ENCODE measurements at regions not wholly inside any gene's neighbourhood (a gene's known extent, or its start where the extent isn't known, plus 50 kb on each side); places are given as distances from the start of the nearest gene placed in this dataset.

- TF ChIP-seq CTCF (IDR thresholded peaks at IDR 0.05; ENCODE audit: insufficient read depth in 1 of 2, low read depth in 1 of 2, low read length in 1 of 2, severe bottlenecking in 1 of 2, unreplicated experiment in 1 of 2) = no peak
- H3K4me3 Mint-ChIP-seq (ENCODE audit: unreplicated experiment) = no peak overlapping the region
- H3K27me3 Mint-ChIP-seq (ENCODE audit: insufficient read depth, unreplicated experiment) = no peaks in the 10 kb centered on the region
- no peaks in the 10 kb centered on the region for H3K36me3 Mint-ChIP-seq (ENCODE audit: insufficient read depth, unreplicated experiment)
- ChIA-PET CTCF (no interaction called here), POLR2A (no interaction called here)
- no peaks in the 10 kb centered on the region for H3K4me1 Mint-ChIP-seq (ENCODE audit: low read depth, unreplicated experiment)
- H3K27ac Mint-ChIP-seq (ENCODE audit: unreplicated experiment) = no peak overlapping the region
- intact Hi-C loops (cut with micrococcal nuclease; ENCODE audit: unreplicated experiment) = no loop called here
- BruUV-seq (replicated peaks) = no TSS peak
- Histone ChIP-seq H3K36me3 (ENCODE audit: control insufficient read depth, insufficient read depth, low read length) (no peaks in the 10 kb centered on the region), H3K9me3 (peaks cover 6% of the 10 kb centered on the region; the same call in 1 of the 2 replicates), H3K4me3 (ENCODE audit: low read depth, low read length) (no peak overlapping the region), H3K27me3 (replicated peaks; ENCODE audit: control insufficient read depth, insufficient read depth, low read length) (no peaks in the 10 kb centered on the region), H3K4me1 (no peaks in the 10 kb centered on the region)
- no peak for DNase-seq
- H3K9me3 Mint-ChIP-seq (ENCODE audit: unreplicated experiment) = peaks cover 11% of the 10 kb centered on the region
Measured at GRCh38 chr11:107172996-107173395, 154.7 kb upstream of the GUCY1A2 start.

GRCh38 chr11:107157809-107158187 lies 139.5 kb upstream of the GUCY1A2 start:
- Mint-ChIP-seq H3K27ac (ENCODE audit: unreplicated experiment) (peak overlapping the region; percentile 23), H3K27me3 (ENCODE audit: insufficient read depth, unreplicated experiment) (no peaks in the 10 kb centered on the region), H3K9me3 (ENCODE audit: unreplicated experiment) (no peaks in the 10 kb centered on the region), H3K36me3 (ENCODE audit: insufficient read depth, unreplicated experiment) (no peaks in the 10 kb centered on the region), H3K4me3 (ENCODE audit: unreplicated experiment) (no peak overlapping the region), H3K4me1 (ENCODE audit: low read depth, unreplicated experiment) (peaks cover 16% of the 10 kb centered on the region)
- Histone ChIP-seq H3K27me3 (replicated peaks; ENCODE audit: control insufficient read depth, insufficient read depth, low read length) (no peaks in the 10 kb centered on the region), H3K36me3 (ENCODE audit: control insufficient read depth, insufficient read depth, low read length) (no peaks in the 10 kb centered on the region), H3K4me3 (ENCODE audit: low read depth, low read length) (no peak overlapping the region), H3K9me3 (no peaks in the 10 kb centered on the region), H3K4me1 (peaks cover 23% of the 10 kb centered on the region)
- POLR2A ChIA-PET = no interaction called here
- no TSS peak for BruUV-seq (replicated peaks)
- peak; percentile 45 to 54 for DNase-seq
- no peak for TF ChIP-seq CTCF (IDR thresholded peaks at IDR 0.05; ENCODE audit: insufficient read depth in 1 of 2, low read depth in 1 of 2, low read length in 1 of 2, severe bottlenecking in 1 of 2, unreplicated experiment in 1 of 2)
- intact Hi-C loops (cut with micrococcal nuclease; ENCODE audit: unreplicated experiment) = loop anchor here (2.0 kb wide), 1 partner anchor 39 kb away; no protein-coding TSS in a partner anchor
- CTCF ChIA-PET = no interaction called here

GRCh38 chr11:107157146-107157808 lies 139.0 kb upstream of the GUCY1A2 start:
- H3K27me3 Mint-ChIP-seq (ENCODE audit: insufficient read depth, unreplicated experiment) = no peaks in the 10 kb centered on the region
- H3K9me3 ChIP-seq = no peaks in the 10 kb centered on the region
- H3K4me3 Mint-ChIP-seq (ENCODE audit: unreplicated experiment) = no peak overlapping the region
- no peaks in the 10 kb centered on the region for H3K36me3 Mint-ChIP-seq (ENCODE audit: insufficient read depth, unreplicated experiment)
- no peaks in the 10 kb centered on the region for H3K27me3 ChIP-seq (replicated peaks; ENCODE audit: control insufficient read depth, insufficient read depth, low read length)
- ChIA-PET CTCF (no interaction called here), POLR2A (no interaction called here)
- H3K4me1 Mint-ChIP-seq (ENCODE audit: low read depth, unreplicated experiment) = peaks cover 16% of the 10 kb centered on the region
- H3K4me3 ChIP-seq (ENCODE audit: low read depth, low read length) = no peak overlapping the region
- TF ChIP-seq CTCF (IDR thresholded peaks at IDR 0.05; ENCODE audit: insufficient read depth in 1 of 2, low read depth in 1 of 2, low read length in 1 of 2, severe bottlenecking in 1 of 2, unreplicated experiment in 1 of 2) = no peak
- H3K4me1 ChIP-seq = peaks cover 23% of the 10 kb centered on the region
- H3K27ac Mint-ChIP-seq (ENCODE audit: unreplicated experiment) = peak overlapping the region; percentile 23
- no TSS peak for BruUV-seq (replicated peaks)
- no peaks in the 10 kb centered on the region for H3K9me3 Mint-ChIP-seq (ENCODE audit: unreplicated experiment)
- DNase-seq = peak in 1 of 2 experiments; percentile 28
- no peaks in the 10 kb centered on the region for H3K36me3 ChIP-seq (ENCODE audit: control insufficient read depth, insufficient read depth, low read length)
- intact Hi-C loops (cut with micrococcal nuclease; ENCODE audit: unreplicated experiment) = loop anchor here (2.0 kb wide), 1 partner anchor 40 kb away; no protein-coding TSS in a partner anchor

Data from Caco-2 (cell line).